ENCODE measurements at regions not wholly inside any gene's neighbourhood (a gene's known extent, or its start where the extent isn't known, plus 50 kb on each side); places are given as distances from the start of the nearest gene placed in this dataset.

DNA sequence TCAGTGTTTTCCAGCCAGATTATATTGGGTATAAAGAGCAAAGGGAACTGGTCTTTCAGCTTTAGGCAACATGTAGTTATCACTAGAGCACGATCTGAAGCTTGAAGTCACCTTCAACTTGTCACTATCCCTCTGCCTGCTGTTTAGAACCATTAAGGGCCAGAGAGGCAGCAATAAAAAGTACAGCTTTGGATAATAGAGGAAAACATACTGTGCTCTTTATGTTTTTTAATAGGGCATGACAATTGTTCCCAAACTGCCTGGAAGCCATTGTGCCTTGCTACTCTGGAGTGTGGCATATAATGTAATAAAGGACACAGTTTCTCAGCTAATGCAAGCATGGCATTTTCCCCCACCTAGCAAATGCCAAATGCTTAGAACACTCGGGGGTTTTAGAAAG is 1912.0 kb upstream of the RAG2 start:
- H3K4me3 ChIP-seq (ENCODE audit: low read length), result no peak overlapping the region
- whole genome bisulfite sequencing, result 89% methylated on average over 1 of the region's 2 CpGs
- H3K27ac ChIP-seq (ENCODE audit: low read depth, low read length), result no peak overlapping the region
- no peaks in the 10 kb centered on the region for H3K36me3 ChIP-seq (ENCODE audit: insufficient read depth, low read length)
- no peaks in the 10 kb centered on the region for H3K27me3 ChIP-seq (ENCODE audit: insufficient read depth, low read length)
- no peaks in the 10 kb centered on the region for H3K4me1 ChIP-seq (ENCODE audit: insufficient read depth, low read length)
- no peak overlapping the region for H3K9ac ChIP-seq (ENCODE audit: low read depth, low read length)
- no peaks in the 10 kb centered on the region for H3K9me3 ChIP-seq (ENCODE audit: insufficient read depth, low read depth, low read length)

DNA sequence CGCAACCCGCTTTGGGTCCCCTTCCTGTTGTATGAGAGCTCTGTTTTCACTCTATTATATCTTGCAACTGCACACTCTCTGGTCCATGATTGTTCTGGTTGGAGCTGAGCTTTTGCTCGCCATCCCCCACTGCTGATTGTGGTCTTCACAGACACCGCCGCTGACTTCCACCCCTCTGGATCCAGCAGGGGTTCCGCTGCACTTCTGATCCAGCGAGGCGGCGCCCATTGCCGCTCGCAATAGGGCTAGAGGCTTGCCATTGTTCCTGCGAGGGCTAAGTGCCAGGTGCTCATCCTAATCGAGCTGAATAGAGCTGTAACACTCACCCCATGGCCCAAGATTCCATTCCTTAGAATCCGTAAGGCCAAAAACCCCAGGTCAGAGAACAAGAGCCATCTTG is 1905.8 kb upstream of the RAG2 start:
- WGBS, result 96% methylated on average over 14 of the region's 14 CpGs
- no peaks in the 10 kb centered on the region for H3K9me3 ChIP-seq (ENCODE audit: insufficient read depth, low read depth, low read length)
- no peak overlapping the region for H3K27ac ChIP-seq (ENCODE audit: low read depth, low read length)
- H3K4me3 ChIP-seq (ENCODE audit: low read length), result no peak overlapping the region
- H3K9ac ChIP-seq (ENCODE audit: low read depth, low read length), result no peak overlapping the region
- no peaks in the 10 kb centered on the region for H3K4me1 ChIP-seq (ENCODE audit: insufficient read depth, low read length)
- no peaks in the 10 kb centered on the region for H3K36me3 ChIP-seq (ENCODE audit: insufficient read depth, low read length)
- H3K27me3 ChIP-seq (ENCODE audit: insufficient read depth, low read length), result no peaks in the 10 kb centered on the region

DNA sequence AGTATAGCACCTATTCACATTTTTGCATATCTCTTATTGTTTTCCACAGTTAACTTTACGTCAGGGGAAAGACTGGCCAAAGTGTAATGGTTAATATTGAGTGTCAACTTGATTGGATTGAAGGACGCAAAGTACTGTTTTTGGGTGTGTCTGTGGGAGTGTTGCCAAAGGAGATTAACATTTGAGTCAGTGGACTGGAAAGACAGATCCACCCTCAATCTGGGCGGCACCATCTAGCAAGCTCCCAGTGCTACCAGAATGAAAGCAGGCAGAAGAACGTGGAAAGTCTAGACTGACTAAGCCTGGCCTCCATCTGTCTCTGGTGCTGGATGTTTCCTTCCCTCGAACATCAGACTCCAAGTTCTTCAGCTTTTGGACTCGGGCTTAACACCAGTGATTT is 1900.7 kb upstream of the RAG2 start:
- Histone ChIP-seq H3K27me3 (ENCODE audit: insufficient read depth, low read length) (no peaks in the 10 kb centered on the region), H3K36me3 (ENCODE audit: insufficient read depth, low read length) (no peaks in the 10 kb centered on the region), H3K27ac (ENCODE audit: low read depth, low read length) (no peak overlapping the region), H3K9ac (ENCODE audit: low read depth, low read length) (no peak overlapping the region), H3K4me3 (ENCODE audit: low read length) (no peak overlapping the region), H3K4me1 (ENCODE audit: insufficient read depth, low read length) (no peaks in the 10 kb centered on the region), H3K9me3 (ENCODE audit: insufficient read depth, low read depth, low read length) (no peaks in the 10 kb centered on the region)
- WGBS, result 95% methylated on average over 6 of the region's 6 CpGs

DNA sequence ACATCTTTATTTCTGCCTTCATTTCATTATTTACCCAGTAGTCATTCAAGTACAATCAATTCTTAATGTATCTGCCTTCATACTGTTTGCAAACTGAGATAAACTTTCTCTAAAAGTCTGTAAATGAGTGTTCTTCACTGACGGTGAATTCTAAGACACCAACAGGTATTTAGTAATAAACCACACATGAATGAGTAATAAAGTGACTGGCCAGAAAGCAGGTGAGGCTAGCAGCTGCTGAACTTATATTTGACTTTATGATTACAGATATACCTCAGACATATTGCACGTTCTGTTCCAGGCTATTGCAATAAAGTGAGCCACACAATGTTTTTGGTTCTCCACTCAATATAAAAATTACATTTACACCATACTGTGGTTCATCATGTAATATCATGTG is 1894.0 kb upstream of the RAG2 start:
- no peak overlapping the region for H3K27ac ChIP-seq (ENCODE audit: low read depth, low read length)
- H3K4me3 ChIP-seq (ENCODE audit: low read length), result no peak overlapping the region
- no peaks in the 10 kb centered on the region for H3K9me3 ChIP-seq (ENCODE audit: insufficient read depth, low read depth, low read length)
- H3K36me3 ChIP-seq (ENCODE audit: insufficient read depth, low read length), result no peaks in the 10 kb centered on the region
- WGBS, result 100% methylated on average over 1 of the region's 2 CpGs
- H3K9ac ChIP-seq (ENCODE audit: low read depth, low read length), result no peak overlapping the region
- no peaks in the 10 kb centered on the region for H3K4me1 ChIP-seq (ENCODE audit: insufficient read depth, low read length)
- no peaks in the 10 kb centered on the region for H3K27me3 ChIP-seq (ENCODE audit: insufficient read depth, low read length)

DNA sequence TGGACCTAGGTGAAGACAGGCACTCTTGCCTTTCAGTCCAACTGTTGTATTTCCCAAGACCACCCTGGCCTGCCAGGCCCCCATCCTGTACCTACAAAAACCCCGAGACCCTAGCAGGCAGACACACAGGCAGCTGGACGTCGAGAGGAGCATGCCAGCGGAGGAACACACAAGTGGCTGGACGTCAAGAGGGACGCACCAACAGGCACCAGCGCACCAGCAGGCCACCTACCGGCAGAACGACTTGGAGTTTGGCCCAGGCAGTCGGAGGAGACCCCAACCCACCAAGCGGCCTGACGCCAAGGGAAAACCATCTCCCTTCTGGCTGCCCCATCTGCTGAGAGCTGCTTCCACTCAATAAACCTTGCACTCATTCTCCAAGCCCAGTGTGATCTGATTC is 1883.4 kb upstream of the RAG2 start:
- H3K9me3 ChIP-seq (ENCODE audit: insufficient read depth, low read depth, low read length), result no peaks in the 10 kb centered on the region
- H3K9ac ChIP-seq (ENCODE audit: low read depth, low read length), result no peak overlapping the region
- H3K36me3 ChIP-seq (ENCODE audit: insufficient read depth, low read length), result no peaks in the 10 kb centered on the region
- no peak overlapping the region for H3K27ac ChIP-seq (ENCODE audit: low read depth, low read length)
- no peak overlapping the region for H3K4me3 ChIP-seq (ENCODE audit: low read length)
- H3K4me1 ChIP-seq (ENCODE audit: insufficient read depth, low read length), result no peaks in the 10 kb centered on the region
- 95% methylated on average over 12 of the region's 12 CpGs for WGBS
- H3K27me3 ChIP-seq (ENCODE audit: insufficient read depth, low read length), result no peaks in the 10 kb centered on the region

DNA sequence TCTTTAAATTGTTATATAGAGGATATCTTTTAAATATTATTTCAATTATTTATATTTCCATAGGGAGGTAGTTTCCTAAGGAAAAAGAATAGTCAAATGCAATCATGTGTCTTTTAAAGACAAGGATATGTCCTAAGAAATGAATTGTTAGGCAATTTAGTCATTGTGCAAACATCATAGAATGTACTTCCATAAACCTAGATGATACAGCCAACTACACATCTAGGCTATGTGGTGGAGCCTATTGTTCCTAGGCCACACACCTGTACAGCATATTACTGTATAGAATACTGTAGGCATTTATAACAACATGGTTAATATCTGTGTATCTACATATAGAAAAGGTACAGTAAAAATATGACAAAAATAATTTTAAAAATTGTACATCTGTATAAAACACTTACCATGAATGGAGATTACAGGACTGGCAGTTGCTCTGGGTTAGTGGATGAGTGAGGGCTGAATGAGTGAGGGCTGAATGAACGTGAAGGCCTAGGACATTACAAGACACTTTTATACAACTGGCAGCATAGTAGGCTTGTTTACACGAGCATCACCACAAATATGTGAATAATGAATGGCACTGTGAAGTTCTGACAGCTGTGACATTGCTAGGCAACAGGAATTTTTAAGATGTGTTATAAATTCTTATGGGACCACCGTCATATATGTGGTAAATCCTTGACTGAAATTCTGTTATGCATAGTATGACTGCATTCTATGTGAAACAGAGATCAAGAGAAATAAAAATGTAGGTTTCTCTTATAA is 1879.0 kb upstream of the RAG2 start:
- WGBS, result 95% methylated on average over 3 of the region's 3 CpGs
- H3K27ac ChIP-seq (ENCODE audit: low read depth, low read length), result no peak overlapping the region
- no peak overlapping the region for H3K4me3 ChIP-seq (ENCODE audit: low read length)
- no peaks in the 10 kb centered on the region for H3K9me3 ChIP-seq (ENCODE audit: insufficient read depth, low read depth, low read length)
- H3K36me3 ChIP-seq (ENCODE audit: insufficient read depth, low read length), result no peaks in the 10 kb centered on the region
- no peaks in the 10 kb centered on the region for H3K4me1 ChIP-seq (ENCODE audit: insufficient read depth, low read length)
- no peaks in the 10 kb centered on the region for H3K27me3 ChIP-seq (ENCODE audit: insufficient read depth, low read length)
- no peak overlapping the region for H3K9ac ChIP-seq (ENCODE audit: low read depth, low read length)

DNA sequence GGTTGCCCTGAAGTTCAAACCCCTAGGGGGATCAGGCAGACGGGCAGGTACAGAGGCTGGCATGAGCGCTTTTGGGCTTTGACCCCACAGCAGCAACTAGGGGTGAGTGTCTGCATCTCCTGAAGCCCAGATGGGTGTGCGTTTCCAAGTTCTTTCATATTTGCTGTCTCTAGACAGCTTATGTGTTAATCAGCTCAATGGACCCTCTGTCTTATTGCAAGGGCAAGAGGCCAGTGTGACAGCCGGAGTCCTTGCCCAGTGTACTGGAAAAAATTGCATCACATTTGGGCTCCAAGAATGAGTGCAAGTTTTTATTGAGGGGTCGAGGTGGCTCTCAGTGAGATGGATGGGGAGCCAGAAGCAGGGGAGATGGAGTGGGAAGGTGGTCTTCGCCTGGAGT is 1863.7 kb upstream of the RAG2 start:
- WGBS, result 91% methylated on average over 6 of the region's 6 CpGs
- Histone ChIP-seq H3K4me3 (ENCODE audit: low read length) (no peak overlapping the region), H3K27ac (ENCODE audit: low read depth, low read length) (no peak overlapping the region), H3K27me3 (ENCODE audit: insufficient read depth, low read length) (no peaks in the 10 kb centered on the region), H3K36me3 (ENCODE audit: insufficient read depth, low read length) (no peaks in the 10 kb centered on the region), H3K9ac (ENCODE audit: low read depth, low read length) (no peak overlapping the region), H3K9me3 (ENCODE audit: insufficient read depth, low read depth, low read length) (no peaks in the 10 kb centered on the region), H3K4me1 (ENCODE audit: insufficient read depth, low read length) (no peaks in the 10 kb centered on the region)

DNA sequence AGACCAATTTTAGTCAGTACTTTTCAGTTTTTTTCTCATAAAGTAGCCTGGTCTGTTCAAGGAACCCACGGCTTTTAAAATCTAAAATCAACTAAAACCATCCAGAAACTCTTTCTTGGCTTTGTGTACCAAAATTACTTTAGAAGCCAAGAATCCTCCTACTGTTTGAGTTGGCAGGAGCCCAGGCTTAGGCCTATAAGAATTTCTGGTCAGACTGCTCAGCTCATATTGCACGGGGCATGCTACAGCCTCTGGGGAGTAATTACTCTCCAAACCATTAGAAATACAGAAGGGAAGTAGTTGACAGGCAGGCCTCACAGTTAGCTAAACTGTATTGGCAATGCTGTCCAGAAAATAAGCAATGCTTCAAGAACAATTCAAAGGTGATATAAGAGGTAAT is 1862.9 kb upstream of the RAG2 start:
- 83% methylated on average over 2 of the region's 2 CpGs for WGBS
- H3K9ac ChIP-seq (ENCODE audit: low read depth, low read length), result no peak overlapping the region
- H3K27ac ChIP-seq (ENCODE audit: low read depth, low read length), result no peak overlapping the region
- no peak overlapping the region for H3K4me3 ChIP-seq (ENCODE audit: low read length)
- H3K9me3 ChIP-seq (ENCODE audit: insufficient read depth, low read depth, low read length), result no peaks in the 10 kb centered on the region
- no peaks in the 10 kb centered on the region for H3K4me1 ChIP-seq (ENCODE audit: insufficient read depth, low read length)
- H3K36me3 ChIP-seq (ENCODE audit: insufficient read depth, low read length), result no peaks in the 10 kb centered on the region
- no peaks in the 10 kb centered on the region for H3K27me3 ChIP-seq (ENCODE audit: insufficient read depth, low read length)

DNA sequence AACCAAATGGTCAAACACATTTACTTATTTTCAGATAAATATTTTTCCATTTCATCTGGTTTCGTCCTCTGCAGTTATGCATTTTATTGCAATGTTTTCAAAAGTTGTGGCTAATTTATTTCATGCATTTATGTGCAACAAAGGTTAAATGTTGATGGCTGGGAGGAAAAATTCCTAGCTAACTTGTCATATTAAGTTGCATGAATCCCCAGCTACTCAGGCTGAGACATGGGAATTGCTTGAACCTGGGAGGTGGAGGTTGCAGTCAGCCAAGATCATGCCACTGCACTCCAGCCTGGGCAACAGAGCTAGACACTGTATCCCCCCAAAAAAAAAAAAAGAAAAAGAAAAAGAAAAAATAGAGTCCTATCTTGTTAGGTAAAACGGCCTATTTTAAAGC is 1862.4 kb upstream of the RAG2 start:
- Histone ChIP-seq H3K36me3 (ENCODE audit: insufficient read depth, low read length) (no peaks in the 10 kb centered on the region), H3K9me3 (ENCODE audit: insufficient read depth, low read depth, low read length) (no peaks in the 10 kb centered on the region), H3K4me1 (ENCODE audit: insufficient read depth, low read length) (no peaks in the 10 kb centered on the region), H3K27ac (ENCODE audit: low read depth, low read length) (no peak overlapping the region), H3K27me3 (ENCODE audit: insufficient read depth, low read length) (no peaks in the 10 kb centered on the region), H3K4me3 (ENCODE audit: low read length) (no peak overlapping the region), H3K9ac (ENCODE audit: low read depth, low read length) (no peak overlapping the region)
- 90% methylated on average over 2 of the region's 2 CpGs for WGBS

DNA sequence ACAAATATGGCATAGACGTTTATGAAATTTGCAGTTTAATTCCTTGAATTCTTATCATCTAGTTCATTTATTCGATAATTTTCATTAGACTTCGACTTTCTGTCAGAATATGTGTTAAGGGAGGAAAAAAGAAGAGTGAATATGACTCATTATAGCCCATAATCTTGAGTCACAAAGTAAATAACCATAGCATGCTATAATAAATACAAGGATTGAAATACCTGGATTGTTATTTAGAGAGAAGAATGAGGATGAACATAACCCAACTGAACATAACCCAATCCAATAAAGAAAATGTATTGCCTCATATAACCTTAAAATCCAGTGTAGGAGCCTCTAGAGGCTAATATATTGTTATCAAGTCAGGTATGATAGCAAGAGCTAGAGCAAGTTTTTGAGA is 1858.3 kb upstream of the RAG2 start:
- no peaks in the 10 kb centered on the region for H3K27me3 ChIP-seq (ENCODE audit: insufficient read depth, low read length)

DNA sequence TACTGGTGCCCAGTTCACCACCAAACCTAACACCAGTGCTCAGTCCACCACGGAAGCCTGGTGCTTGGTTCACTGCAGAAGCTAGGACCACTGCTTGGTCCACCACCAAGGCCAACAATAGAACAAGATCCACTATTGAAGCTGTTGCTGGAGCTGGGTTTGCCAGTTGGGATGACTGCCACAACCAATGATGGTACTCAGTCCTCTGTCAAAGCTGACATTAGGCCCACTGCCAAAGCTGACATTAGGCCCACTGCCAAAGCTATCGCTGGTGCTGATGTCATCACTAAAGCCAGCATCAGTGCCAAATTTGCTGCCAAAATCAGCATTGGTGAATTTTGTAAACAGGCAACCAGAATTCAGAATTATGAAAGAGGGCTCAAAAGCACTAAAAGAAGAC is 1850.2 kb upstream of the RAG2 start:
- Histone ChIP-seq H3K9ac (ENCODE audit: low read depth, low read length) (no peak overlapping the region), H3K9me3 (ENCODE audit: insufficient read depth, low read depth, low read length) (no peaks in the 10 kb centered on the region), H3K27me3 (ENCODE audit: insufficient read depth, low read length) (no peaks in the 10 kb centered on the region), H3K36me3 (ENCODE audit: insufficient read depth, low read length) (no peaks in the 10 kb centered on the region), H3K4me3 (ENCODE audit: low read length) (no peak overlapping the region), H3K4me1 (ENCODE audit: insufficient read depth, low read length) (no peaks in the 10 kb centered on the region; the same call in 1 of the 2 replicates), H3K27ac (ENCODE audit: low read depth, low read length) (no peak overlapping the region)
- 97% methylated on average over 2 of the region's 2 CpGs for WGBS

More for the DNA sequence above, 1858.3 kb upstream of the RAG2 start:
- H3K36me3 ChIP-seq (ENCODE audit: insufficient read depth, low read length), result no peaks in the 10 kb centered on the region
- H3K27ac ChIP-seq (ENCODE audit: low read depth, low read length), result no peak overlapping the region
- H3K4me3 ChIP-seq (ENCODE audit: low read length), result no peak overlapping the region
- H3K4me1 ChIP-seq (ENCODE audit: insufficient read depth, low read length), result no peaks in the 10 kb centered on the region
- H3K9me3 ChIP-seq (ENCODE audit: insufficient read depth, low read depth, low read length), result no peaks in the 10 kb centered on the region
- no peak overlapping the region for H3K9ac ChIP-seq (ENCODE audit: low read depth, low read length)
- WGBS, result 90% methylated on average over 1 of the region's 3 CpGs

DNA sequence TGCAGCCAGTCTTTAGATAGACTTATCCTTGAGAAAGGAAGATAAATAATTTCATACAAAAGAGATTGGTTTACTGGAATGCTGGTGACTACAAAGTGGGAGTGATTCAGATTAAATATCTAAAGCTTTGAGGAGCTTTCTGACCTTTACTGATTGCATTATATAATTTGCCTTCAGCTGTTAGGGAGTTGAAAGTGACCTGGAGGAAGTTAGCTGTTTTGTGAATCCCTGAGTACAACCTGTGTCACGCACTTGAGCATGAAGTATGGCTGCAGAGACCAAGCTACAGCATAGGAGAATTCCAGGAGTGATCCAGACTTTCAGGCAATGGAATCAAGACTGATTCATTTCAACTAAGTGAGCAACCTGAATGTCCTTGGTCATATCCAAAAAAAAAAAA is 1848.3 kb upstream of the RAG2 start:
- Histone ChIP-seq H3K27ac (ENCODE audit: low read depth, low read length) (no peak overlapping the region), H3K36me3 (ENCODE audit: insufficient read depth, low read length) (no peaks in the 10 kb centered on the region), H3K9me3 (ENCODE audit: insufficient read depth, low read depth, low read length) (no peaks in the 10 kb centered on the region), H3K4me1 (ENCODE audit: insufficient read depth, low read length) (no peaks in the 10 kb centered on the region; the same call in 1 of the 2 replicates), H3K4me3 (ENCODE audit: low read length) (no peak overlapping the region), H3K27me3 (ENCODE audit: insufficient read depth, low read length) (no peaks in the 10 kb centered on the region), H3K9ac (ENCODE audit: low read depth, low read length) (no peak overlapping the region)
- WGBS, result 88% methylated on average over 1 of the region's 1 CpG
